ENCODE measurements at regions not wholly inside any gene's neighbourhood (a gene's known extent, or its start where the extent isn't known, plus 50 kb on each side); places are given as distances from the start of the nearest gene placed in this dataset.

GRCh38 chr7:42572056-42572455 lies 335.0 kb upstream of the GLI3 start:
- TF ChIP-seq CTCF (IDR thresholded peaks at IDR 0.05) (no peak), POLR2A (IDR thresholded peaks at IDR 0.05) (no peak)

Measured in transverse colon (tissue), 3 donors.